B cell (primary cell): ENCODE measurements at regions not wholly inside any gene's neighbourhood (a gene's known extent, or its start where the extent isn't known, plus 50 kb on each side); places are given as distances from the start of the nearest gene placed in this dataset.

Experiments
- ATAC-seq: fragments of 200-7000 bp; cut with Tn5 transposase; one replicate; pipeline ENCODE4 v1.10.0; 2021; ENCODE audit warnings: low read depth, mild to moderate bottlenecking, moderate number of reproducible peaks, moderate library complexity
- CTCF ChIA-PET: fragments of 350-600 bp; sonication (Branson Sonifier 250); formaldehyde crosslinking; loops from one replicate; lab custom pipeline; 2021; ENCODE audit warnings: antibody characterized with exemption, inconsistent platforms; lab: Charles Lee
- POLR2A ChIA-PET: fragments of 350-600 bp; sonication (Branson Sonifier 250); formaldehyde crosslinking; loops from one replicate; lab custom pipeline; 2021; ENCODE audit warnings: antibody characterized with exemption; lab: Charles Lee
- DNase-seq: peaks from one replicate; pipeline ENCODE4 v3.0.0; 2013
- H2AFZ ChIP-seq: 2 replicates; pipeline ENCODE4 v1.6.1; 2012; ENCODE audit warnings: mild to moderate bottlenecking, low read depth, low read length; ENCODE audit not compliant: insufficient read depth, poor library complexity, severe bottlenecking
- H3K27ac ChIP-seq, 2 donors: 1 replicate in 1 of 2; 2 replicates in 1 of 2; pipeline ENCODE4 v1.5.1; 2012 to 2013; ENCODE audit warnings: low read length in 2 of 2, mild to moderate bottlenecking in 2 of 2, moderate library complexity in 1 of 2
- H3K27me3 ChIP-seq, 4 experiments: fragments of 200-600 bp in 1 of 4; sonication (generic) in 1 of 4; replicated peaks in 1 of 4; 1 replicate in 2 of 4; 2 replicates in 2 of 4; pipeline versions ENCODE4 v1.6.1 to v1.7.0; 2013 to 2016; ENCODE audit warnings: low read length in 3 of 4, mild to moderate bottlenecking in 2 of 4, mixed read lengths in 1 of 4, moderate library complexity in 1 of 4; ENCODE audit not compliant: insufficient read depth in 4 of 4, control insufficient read depth in 3 of 4; ENCODE audit errors: control extremely low read depth in 1 of 4
- H3K36me3 ChIP-seq, 2 experiments: replicated peaks in 1 of 2; 1 replicate in 1 of 2; 2 replicates in 1 of 2; pipeline versions ENCODE4 v1.6.1 to v1.7.1; 2013; ENCODE audit warnings: low read length in 1 of 2; ENCODE audit not compliant: insufficient read depth in 2 of 2, control insufficient read depth in 1 of 2; ENCODE audit errors: control extremely low read depth in 1 of 2, extremely low read depth in 1 of 2
- H3K4me1 ChIP-seq, 2 donors: fragments of 200-600 bp in 1 of 2; sonication (generic) in 1 of 2; 1 replicate in 1 of 2; 2 replicates in 1 of 2; pipeline versions ENCODE4 v1.5.1 to v1.6.1; 2013 to 2017; ENCODE audit warnings: low read length in 2 of 2; ENCODE audit not compliant: control insufficient read depth in 2 of 2, insufficient read depth in 2 of 2
- H3K4me2 ChIP-seq: replicated peaks from 2 replicates; pipeline ENCODE3; 2012; ENCODE audit warnings: mild to moderate bottlenecking, low read depth, low read length; ENCODE audit not compliant: poor library complexity, severe bottlenecking
- H3K4me3 ChIP-seq, 5 experiments: fragments of 200-600 bp in 1 of 5; sonication (generic) in 1 of 5; 1 replicate in 3 of 5; 2 replicates in 2 of 5; pipeline versions ENCODE4 v1.5.1 to v1.7.0; 2011 to 2016; ENCODE audit warnings: low read length in 4 of 5, mild to moderate bottlenecking in 4 of 5, low read depth in 2 of 5, control low read depth in 1 of 5, moderate library complexity in 1 of 5; ENCODE audit not compliant: insufficient read depth in 1 of 5; ENCODE audit errors: control extremely low read depth in 1 of 5, extremely low read depth in 1 of 5
- H3K79me2 ChIP-seq: fragments of 200-600 bp; sonication (generic); one replicate; pipeline ENCODE4 v1.6.0; 2016; ENCODE audit warnings: low read length; ENCODE audit not compliant: control insufficient read depth, insufficient read depth
- H3K9ac ChIP-seq: fragments of 200-600 bp; sonication (generic); 2 replicates; pipeline ENCODE4 v1.6.1; 2017; ENCODE audit warnings: mild to moderate bottlenecking, low read length, moderate library complexity
- H3K9me3 ChIP-seq, 3 donors: one replicate each; pipeline versions ENCODE4 v1.6.1 to v1.7.1; 2013; ENCODE audit warnings: low read length in 2 of 3; ENCODE audit not compliant: control insufficient read depth in 2 of 3, insufficient read depth in 1 of 3; ENCODE audit errors: control extremely low read depth in 1 of 3
- H4K20me1 ChIP-seq: 2 replicates; pipeline ENCODE4 v1.6.0; 2012; ENCODE audit warnings: mild to moderate bottlenecking, low read length; ENCODE audit not compliant: insufficient read depth, control insufficient read depth, poor library complexity, severe bottlenecking
- H3K27ac Mint-ChIP-seq: one replicate; pipeline ENCODE4 v1.8.0; 2021; ENCODE audit warnings: mixed read lengths
- H3K27me3 Mint-ChIP-seq: one replicate; pipeline ENCODE4 v1.8.0; 2021; ENCODE audit warnings: mixed read lengths
- H3K4me1 Mint-ChIP-seq: one replicate; pipeline ENCODE4 v1.8.0; 2021; ENCODE audit warnings: mixed read lengths
- H3K4me3 Mint-ChIP-seq: one replicate; pipeline ENCODE4 v1.8.0; 2021; ENCODE audit warnings: mixed read lengths
- H3K9me3 Mint-ChIP-seq: one replicate; pipeline ENCODE4 v1.8.0; 2022; ENCODE audit warnings: mixed read lengths; ENCODE audit not compliant: insufficient read depth
- EZH2 ChIP-seq: IDR thresholded peaks from 2 replicates; pipeline ENCODE4 v1.6.1; 2012; ENCODE audit warnings: borderline replicate concordance, low read depth, mild to moderate bottlenecking, moderate library complexity, low read length; ENCODE audit not compliant: insufficient read depth, poor library complexity, severe bottlenecking
- intact Hi-C: fragments of 100-400 bp; cut with micrococcal nuclease; formaldehyde crosslinking; loops from one replicate; pipeline ENCODE4 v1.10.0; 2022
- TF ChIP-seq, protein P1 (sequence below): fragments of 200-600 bp; IDR thresholded peaks from one replicate; pipeline ENCODE4 v1.8.0; 2022; ENCODE audit warnings: antibody characterized with exemption, mild to moderate bottlenecking

DNA sequence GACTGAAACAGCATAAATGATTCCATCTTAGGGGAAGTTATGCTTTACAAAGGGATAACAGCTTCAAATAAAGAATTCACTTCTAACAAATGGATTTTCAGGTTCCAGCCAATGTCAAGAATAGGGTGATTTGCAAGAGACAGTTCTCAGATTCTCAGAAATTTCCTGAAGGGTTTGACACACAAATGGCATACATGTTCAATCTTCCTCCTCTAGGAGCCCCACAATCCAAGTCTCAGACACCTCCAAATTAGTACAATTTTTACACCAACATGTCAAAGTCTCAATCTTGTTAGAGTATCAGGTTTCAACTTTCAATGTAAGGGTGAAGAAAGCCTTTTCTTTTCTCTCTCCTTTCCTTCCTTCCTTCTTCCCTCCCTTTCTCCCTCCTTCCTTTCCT lies 996.6 kb downstream of the TLE1 start:
- TF ChIP-seq, protein P1, sequence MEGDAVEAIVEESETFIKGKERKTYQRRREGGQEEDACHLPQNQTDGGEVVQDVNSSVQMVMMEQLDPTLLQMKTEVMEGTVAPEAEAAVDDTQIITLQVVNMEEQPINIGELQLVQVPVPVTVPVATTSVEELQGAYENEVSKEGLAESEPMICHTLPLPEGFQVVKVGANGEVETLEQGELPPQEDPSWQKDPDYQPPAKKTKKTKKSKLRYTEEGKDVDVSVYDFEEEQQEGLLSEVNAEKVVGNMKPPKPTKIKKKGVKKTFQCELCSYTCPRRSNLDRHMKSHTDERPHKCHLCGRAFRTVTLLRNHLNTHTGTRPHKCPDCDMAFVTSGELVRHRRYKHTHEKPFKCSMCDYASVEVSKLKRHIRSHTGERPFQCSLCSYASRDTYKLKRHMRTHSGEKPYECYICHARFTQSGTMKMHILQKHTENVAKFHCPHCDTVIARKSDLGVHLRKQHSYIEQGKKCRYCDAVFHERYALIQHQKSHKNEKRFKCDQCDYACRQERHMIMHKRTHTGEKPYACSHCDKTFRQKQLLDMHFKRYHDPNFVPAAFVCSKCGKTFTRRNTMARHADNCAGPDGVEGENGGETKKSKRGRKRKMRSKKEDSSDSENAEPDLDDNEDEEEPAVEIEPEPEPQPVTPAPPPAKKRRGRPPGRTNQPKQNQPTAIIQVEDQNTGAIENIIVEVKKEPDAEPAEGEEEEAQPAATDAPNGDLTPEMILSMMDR, result no peak
- no peak for TF ChIP-seq EZH2
- Mint-ChIP-seq H3K4me3 (no peak overlapping the region), H3K27me3 (no peaks in the 10 kb centered on the region), H3K4me1 (peaks cover 3% of the 10 kb centered on the region), H3K27ac (no peak overlapping the region), H3K9me3 (no peaks in the 10 kb centered on the region)
- no peaks in the 10 kb centered on the region for H4K20me1 ChIP-seq
- H3K4me1 ChIP-seq, result no peaks in the 10 kb centered on the region
- CTCF ChIA-PET, result no interaction called here
- H3K79me2 ChIP-seq, result no peaks in the 10 kb centered on the region
- H3K27ac ChIP-seq, result no peak overlapping the region
- H3K9me3 ChIP-seq, result peaks cover 0 to 10% (median 0%) of the 10 kb centered on the region in 3 donors
- no peak overlapping the region for H2AFZ ChIP-seq
- POLR2A ChIA-PET, result no interaction called here
- no peaks in the 10 kb centered on the region for H3K36me3 ChIP-seq
- no peak overlapping the region for H3K4me3 ChIP-seq
- H3K9ac ChIP-seq, result no peak overlapping the region
- no peaks in the 10 kb centered on the region for H3K27me3 ChIP-seq
- no peak overlapping the region for H3K4me2 ChIP-seq
- ATAC-seq (no peak), DNase-seq (no peak)
- intact Hi-C loops, result no loop called here

DNA sequence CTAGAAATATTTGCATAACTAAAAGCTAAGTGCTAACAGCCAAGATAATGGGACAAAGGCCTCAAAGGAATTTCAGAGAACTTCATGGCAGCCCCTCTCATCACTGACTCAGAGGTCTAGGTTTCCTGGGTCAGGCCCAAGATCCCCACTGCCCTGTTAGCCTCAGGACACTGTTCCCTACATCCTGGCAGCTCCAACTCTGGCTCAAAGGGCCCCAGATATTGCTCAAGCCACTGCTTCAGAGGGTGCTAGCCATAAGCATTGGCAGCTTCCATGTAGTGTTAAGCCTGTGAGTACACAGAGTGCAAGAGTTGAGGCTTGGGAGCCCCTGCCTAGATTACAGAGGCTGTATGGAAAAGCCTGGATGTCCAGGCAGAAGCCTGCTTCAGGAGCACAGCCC lies 998.1 kb downstream of the TLE1 start:
- H3K4me1 Mint-ChIP-seq, result peaks cover 3% of the 10 kb centered on the region
- intact Hi-C loops, result no loop called here
- H2AFZ ChIP-seq, result no peak overlapping the region
- H4K20me1 ChIP-seq, result no peaks in the 10 kb centered on the region
- H3K27me3 Mint-ChIP-seq, result no peaks in the 10 kb centered on the region
- no peaks in the 10 kb centered on the region for H3K36me3 ChIP-seq
- ATAC-seq, result no peak
- no peaks in the 10 kb centered on the region for H3K27me3 ChIP-seq
- no peak overlapping the region for H3K4me3 Mint-ChIP-seq
- POLR2A ChIA-PET, result no interaction called here
- CTCF ChIA-PET, result no interaction called here
- no peak overlapping the region for H3K4me3 ChIP-seq
- DNase-seq, result no peak
- no peaks in the 10 kb centered on the region for H3K79me2 ChIP-seq
- no peaks in the 10 kb centered on the region for H3K9me3 Mint-ChIP-seq
- no peak overlapping the region for H3K4me2 ChIP-seq
- no peaks in the 10 kb centered on the region for H3K4me1 ChIP-seq
- no peak overlapping the region for H3K27ac Mint-ChIP-seq
- H3K27ac ChIP-seq, result no peak overlapping the region
- TF ChIP-seq, protein P1, result no peak
- no peak for TF ChIP-seq EZH2
- peaks cover 0 to 10% (median 0%) of the 10 kb centered on the region in 3 donors for H3K9me3 ChIP-seq
- H3K9ac ChIP-seq, result no peak overlapping the region
